Calu3 (cell line): ENCODE measurements at regions not wholly inside any gene's neighbourhood (a gene's known extent, or its start where the extent isn't known, plus 50 kb on each side); places are given as distances from the start of the nearest gene placed in this dataset.

Source experiments
- BruUV-seq: library from RNA; stranded (reverse); fragments of 400-500 nt; replicated peaks from 2 replicates; lab custom pipeline; 2021; lab: Mats Ljungman, UMichigan
- CTCF ChIA-PET: fragments of 300-600 bp; sonication (Branson Sonifier 250); formaldehyde crosslinking; loops from one replicate; lab custom pipeline; 2022; ENCODE audit warnings: antibody characterized with exemption; lab: Charles Lee
- DNase-seq: peaks from one replicate; pipeline ENCODE4 v3.0.0; 2022
- H3K27ac Mint-ChIP-seq: one replicate; pipeline ENCODE4 v1.8.0; 2022; ENCODE audit warnings: mixed read lengths; ENCODE audit not compliant: unreplicated experiment
- H3K27me3 Mint-ChIP-seq: one replicate; pipeline ENCODE4 v1.8.0; 2022; ENCODE audit warnings: mixed read lengths; ENCODE audit not compliant: unreplicated experiment
- H3K36me3 Mint-ChIP-seq: one replicate; pipeline ENCODE4 v1.8.0; 2022; ENCODE audit warnings: mild to moderate bottlenecking, moderate library complexity, mixed read lengths; ENCODE audit not compliant: insufficient read depth, unreplicated experiment
- H3K4me1 Mint-ChIP-seq: one replicate; pipeline ENCODE4 v1.8.0; 2022; ENCODE audit warnings: mild to moderate bottlenecking, low read depth, mixed read lengths; ENCODE audit not compliant: unreplicated experiment
- H3K4me3 Mint-ChIP-seq: one replicate; pipeline ENCODE4 v1.8.0; 2022; ENCODE audit warnings: mild to moderate bottlenecking, low read depth, moderate library complexity, mixed read lengths; ENCODE audit not compliant: unreplicated experiment
- H3K9me3 Mint-ChIP-seq: one replicate; pipeline ENCODE4 v1.8.0; 2022; ENCODE audit warnings: low read depth, mixed read lengths; ENCODE audit not compliant: unreplicated experiment
- CTCF ChIP-seq: fragments of 200-600 bp; IDR thresholded peaks from one replicate; pipeline ENCODE4 v1.8.0; 2022; ENCODE audit warnings: antibody characterized with exemption; ENCODE audit not compliant: unreplicated experiment
- intact Hi-C: fragments of 100-400 bp; cut with micrococcal nuclease; formaldehyde crosslinking; loops from one replicate; pipeline ENCODE4 v1.10.0; 2022; ENCODE audit not compliant: unreplicated experiment

GRCh38 chr14:98227727-98228111 is 1044.3 kb downstream of the BCL11B start:
- intact Hi-C loops, result no loop called here
- BruUV-seq, result no TSS peak
- TF ChIP-seq CTCF, result no peak
- DNase-seq, result no peak
- Mint-ChIP-seq H3K4me3 (no peak overlapping the region), H3K4me1 (no peaks in the 10 kb centered on the region), H3K9me3 (peaks cover 15% of the 10 kb centered on the region), H3K27me3 (no peaks in the 10 kb centered on the region), H3K27ac (no peak overlapping the region), H3K36me3 (no peaks in the 10 kb centered on the region)
- CTCF ChIA-PET, result no interaction called here

GRCh38 chr14:98229656-98230366 is 1042.2 kb downstream of the BCL11B start:
- no peak for DNase-seq
- Mint-ChIP-seq H3K27me3 (no peaks in the 10 kb centered on the region), H3K36me3 (no peaks in the 10 kb centered on the region), H3K9me3 (peaks cover 20% of the 10 kb centered on the region), H3K27ac (no peak overlapping the region), H3K4me1 (no peaks in the 10 kb centered on the region), H3K4me3 (no peak overlapping the region)
- no TSS peak for BruUV-seq
- CTCF ChIA-PET, result no interaction called here
- TF ChIP-seq CTCF, result no peak
- intact Hi-C loops, result no loop called here

GRCh38 chr14:98230411-98230810 is 1041.6 kb downstream of the BCL11B start:
- Mint-ChIP-seq H3K9me3 (peaks cover 21% of the 10 kb centered on the region), H3K27ac (no peak overlapping the region), H3K4me1 (no peaks in the 10 kb centered on the region), H3K36me3 (no peaks in the 10 kb centered on the region), H3K27me3 (no peaks in the 10 kb centered on the region), H3K4me3 (no peak overlapping the region)
- no peak for DNase-seq
- BruUV-seq, result no TSS peak
- intact Hi-C loops, result no loop called here
- no peak for TF ChIP-seq CTCF
- CTCF ChIA-PET, result no interaction called here

- BruUV-seq, result no TSS peak
- Mint-ChIP-seq H3K27ac (no peak overlapping the region), H3K9me3 (peaks cover 17% of the 10 kb centered on the region), H3K36me3 (no peaks in the 10 kb centered on the region), H3K4me3 (no peak overlapping the region), H3K27me3 (no peaks in the 10 kb centered on the region), H3K4me1 (no peaks in the 10 kb centered on the region)
- CTCF ChIA-PET, result no interaction called here
- intact Hi-C loops, result no loop called here
- no peak for TF ChIP-seq CTCF
- DNase-seq, result no peak
These were observed 1040.8 kb downstream of the BCL11B start for GRCh38 chr14:98231210-98231609.
